OCI-LY1 (cell line): ENCODE measurements at regions not wholly inside any gene's neighbourhood (a gene's known extent, or its start where the extent isn't known, plus 50 kb on each side); places are given as distances from the start of the nearest gene placed in this dataset.

Experiments used
- H2AFZ ChIP-seq: fragments of 200-600 bp; sonication (generic), shearing (Covaris generic); 2 replicates; pipeline ENCODE4 v1.6.0; 2014; ENCODE audit warnings: antibody characterized with exemption, mild to moderate bottlenecking, low read length
- H3F3A ChIP-seq: fragments of 200-600 bp; sonication (generic), shearing (Covaris generic); 2 replicates; pipeline ENCODE4 v1.6.0; 2014; ENCODE audit warnings: mild to moderate bottlenecking, antibody characterized with exemption, low read length, moderate library complexity; ENCODE audit not compliant: insufficient read depth
- H3K27ac ChIP-seq: fragments of 200-600 bp; sonication (generic); 2 replicates; pipeline ENCODE4 v1.5.1; 2014; ENCODE audit warnings: low read length, mixed run types, mild to moderate bottlenecking, low read depth; ENCODE audit not compliant: poor library complexity, severe bottlenecking
- H3K27me3 ChIP-seq: fragments of 200-600 bp; sonication (generic); 2 replicates; pipeline ENCODE4 v1.6.0; 2014; ENCODE audit warnings: antibody characterized with exemption, mild to moderate bottlenecking, low read length, moderate library complexity; ENCODE audit not compliant: insufficient read depth
- H3K36me3 ChIP-seq: fragments of 200-600 bp; sonication (generic); 2 replicates; pipeline ENCODE4 v1.6.1; 2014; ENCODE audit warnings: mild to moderate bottlenecking, antibody characterized with exemption, low read length, moderate library complexity, mixed read lengths; ENCODE audit not compliant: insufficient read depth
- H3K4me1 ChIP-seq: fragments of 200-600 bp; sonication (generic); 2 replicates; pipeline ENCODE4 v1.5.1; 2014; ENCODE audit warnings: mild to moderate bottlenecking, low read length, moderate library complexity; ENCODE audit not compliant: insufficient read depth, severe bottlenecking
- H3K4me2 ChIP-seq: fragments of 200-600 bp; sonication (generic), shearing (Covaris generic); 2 replicates; pipeline ENCODE4 v1.6.1; 2014; ENCODE audit warnings: low read length
- H3K4me3 ChIP-seq: fragments of 200-600 bp; sonication (generic); 2 replicates; pipeline ENCODE4 v1.5.1; 2014; ENCODE audit warnings: low read length, low read depth, mild to moderate bottlenecking, mixed read lengths; ENCODE audit not compliant: poor library complexity, severe bottlenecking
- H3K79me2 ChIP-seq: fragments of 200-600 bp; shearing (Covaris generic); 2 replicates; pipeline ENCODE4 v1.6.1; 2016; ENCODE audit warnings: mixed run types, low read length, mixed read lengths; ENCODE audit not compliant: insufficient read depth
- H3K9ac ChIP-seq: fragments of 200-600 bp; sonication (generic), shearing (Covaris generic); 2 replicates; pipeline ENCODE4 v1.6.1; 2014; ENCODE audit warnings: mild to moderate bottlenecking, low read length, mixed read lengths
- H3K9me2 ChIP-seq: fragments of 200-600 bp; sonication (generic), shearing (Covaris generic); 2 replicates; pipeline ENCODE4 v1.6.1; 2014; ENCODE audit warnings: low read depth, mild to moderate bottlenecking, low read length, mixed read lengths
- H3K9me3 ChIP-seq: fragments of 200-600 bp; shearing (Covaris generic); 2 replicates; pipeline ENCODE4 v1.6.1; 2014; ENCODE audit warnings: low read length, mixed read lengths
- H4K20me1 ChIP-seq: fragments of 200-600 bp; sonication (generic), shearing (Covaris generic); 2 replicates; pipeline ENCODE4 v1.6.0; 2016; ENCODE audit warnings: mild to moderate bottlenecking, low read length; ENCODE audit not compliant: insufficient read depth
- EZH2 ChIP-seq: fragments of 200-600 bp; sonication (generic), shearing (Covaris generic); IDR thresholded peaks from 2 replicates; pipeline ENCODE4 v1.8.0; 2017; ENCODE audit warnings: borderline replicate concordance, mixed run types, mild to moderate bottlenecking, antibody characterized with exemption, low read length, moderate library complexity, mixed read lengths
- TF ChIP-seq, protein P1 (sequence below): fragments of 200-600 bp; sonication (generic), shearing (Covaris generic); IDR thresholded peaks from 2 replicates; pipeline ENCODE4 v1.5.1; 2017; ENCODE audit warnings: mild to moderate bottlenecking, antibody characterized with exemption, low read length, moderate library complexity, mixed read lengths

DNA sequence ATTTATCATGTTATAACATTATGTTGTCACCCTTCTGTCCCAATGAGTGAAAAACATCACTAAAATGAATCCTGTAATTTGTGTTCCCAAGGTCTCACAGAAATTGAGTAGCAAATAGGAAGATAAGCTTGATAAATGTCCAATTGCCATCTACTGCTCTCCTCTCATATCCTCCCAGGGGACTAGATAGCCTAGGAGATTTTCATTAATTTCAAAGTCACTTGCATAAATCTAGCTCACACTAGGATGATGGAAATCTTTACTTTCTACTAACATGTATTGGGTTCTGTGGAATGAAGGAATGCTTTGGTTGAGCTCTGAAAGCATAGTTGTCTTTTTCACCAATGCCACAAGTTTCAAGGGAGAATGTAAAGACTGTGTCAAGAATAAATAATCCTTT is 605.5 kb upstream of the CDH7 start:
- H3K4me3 ChIP-seq: no peak overlapping the region
- H3K4me2 ChIP-seq: no peak overlapping the region
- H3K27ac ChIP-seq: no peak overlapping the region

DNA sequence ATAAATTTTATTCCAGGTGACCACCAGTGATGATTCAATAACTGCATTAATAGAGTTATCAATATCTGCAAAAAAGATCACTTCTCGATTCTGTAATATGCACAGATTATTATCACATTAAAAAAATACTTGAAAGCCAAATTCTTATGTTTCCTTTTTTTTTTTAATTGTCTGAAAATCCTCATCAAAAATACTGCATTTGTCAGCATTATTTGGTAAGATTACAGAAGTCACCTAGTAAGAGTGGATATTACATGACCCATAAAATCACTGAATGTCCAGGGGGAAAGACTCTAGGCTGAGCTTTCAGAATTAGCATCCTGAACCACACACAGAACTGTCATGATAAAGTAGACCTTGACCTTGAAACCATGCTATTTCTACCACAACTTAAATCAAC is 617.2 kb upstream of the CDH7 start:
- no peaks in the 10 kb centered on the region for H3K27me3 ChIP-seq
- no peaks in the 10 kb centered on the region for H3K36me3 ChIP-seq
- no peaks in the 10 kb centered on the region for H4K20me1 ChIP-seq
- H2AFZ ChIP-seq: no peak overlapping the region
- H3K9me2 ChIP-seq: no peaks in the 10 kb centered on the region
- no peak overlapping the region for H3K9ac ChIP-seq
- no peaks in the 10 kb centered on the region for H3K9me3 ChIP-seq
- H3K79me2 ChIP-seq: no peaks in the 10 kb centered on the region
- no peak overlapping the region for H3K4me3 ChIP-seq
- no peak overlapping the region for H3K4me2 ChIP-seq
- no peaks in the 10 kb centered on the region for H3K4me1 ChIP-seq
- H3F3A ChIP-seq: no peaks in the 10 kb centered on the region
- no peak for TF ChIP-seq EZH2
- TF ChIP-seq, protein P1, sequence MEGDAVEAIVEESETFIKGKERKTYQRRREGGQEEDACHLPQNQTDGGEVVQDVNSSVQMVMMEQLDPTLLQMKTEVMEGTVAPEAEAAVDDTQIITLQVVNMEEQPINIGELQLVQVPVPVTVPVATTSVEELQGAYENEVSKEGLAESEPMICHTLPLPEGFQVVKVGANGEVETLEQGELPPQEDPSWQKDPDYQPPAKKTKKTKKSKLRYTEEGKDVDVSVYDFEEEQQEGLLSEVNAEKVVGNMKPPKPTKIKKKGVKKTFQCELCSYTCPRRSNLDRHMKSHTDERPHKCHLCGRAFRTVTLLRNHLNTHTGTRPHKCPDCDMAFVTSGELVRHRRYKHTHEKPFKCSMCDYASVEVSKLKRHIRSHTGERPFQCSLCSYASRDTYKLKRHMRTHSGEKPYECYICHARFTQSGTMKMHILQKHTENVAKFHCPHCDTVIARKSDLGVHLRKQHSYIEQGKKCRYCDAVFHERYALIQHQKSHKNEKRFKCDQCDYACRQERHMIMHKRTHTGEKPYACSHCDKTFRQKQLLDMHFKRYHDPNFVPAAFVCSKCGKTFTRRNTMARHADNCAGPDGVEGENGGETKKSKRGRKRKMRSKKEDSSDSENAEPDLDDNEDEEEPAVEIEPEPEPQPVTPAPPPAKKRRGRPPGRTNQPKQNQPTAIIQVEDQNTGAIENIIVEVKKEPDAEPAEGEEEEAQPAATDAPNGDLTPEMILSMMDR: no peak
- no peak overlapping the region for H3K27ac ChIP-seq

More for the DNA sequence above, 605.5 kb upstream of the CDH7 start:
- H2AFZ ChIP-seq: no peak overlapping the region
- no peaks in the 10 kb centered on the region for H4K20me1 ChIP-seq
- TF ChIP-seq EZH2: no peak
- TF ChIP-seq, protein P1: no peak
- H3K9me2 ChIP-seq: no peaks in the 10 kb centered on the region
- H3K9me3 ChIP-seq: no peaks in the 10 kb centered on the region
- H3K36me3 ChIP-seq: no peaks in the 10 kb centered on the region
- no peaks in the 10 kb centered on the region for H3K4me1 ChIP-seq
- no peaks in the 10 kb centered on the region for H3K79me2 ChIP-seq
- no peaks in the 10 kb centered on the region for H3K27me3 ChIP-seq
- no peaks in the 10 kb centered on the region for H3F3A ChIP-seq
- H3K9ac ChIP-seq: no peak overlapping the region

DNA sequence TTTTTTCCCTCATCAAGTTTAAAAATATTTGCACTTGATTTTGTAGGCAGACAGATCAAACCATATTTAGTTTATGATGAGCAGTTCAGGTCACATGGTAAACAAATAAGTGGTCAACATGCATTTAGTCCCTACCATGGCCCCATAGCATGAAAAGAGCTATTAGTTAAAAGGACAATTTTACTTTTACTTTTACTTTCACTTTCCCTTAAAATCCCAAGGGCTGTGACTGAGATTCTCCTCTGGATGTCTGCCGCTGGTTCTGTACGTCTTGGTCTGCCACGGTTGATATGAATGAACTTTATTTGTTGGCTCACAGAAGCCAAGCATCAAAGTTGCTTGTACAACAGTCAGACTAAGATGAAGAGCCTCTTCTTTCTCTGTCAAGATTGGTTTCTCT is 626.2 kb upstream of the CDH7 start:
- no peaks in the 10 kb centered on the region for H4K20me1 ChIP-seq
- H3K4me2 ChIP-seq: no peak overlapping the region
- TF ChIP-seq EZH2: no peak
- TF ChIP-seq, protein P1: no peak
- no peaks in the 10 kb centered on the region for H3K36me3 ChIP-seq
- no peaks in the 10 kb centered on the region for H3K9me2 ChIP-seq
- no peaks in the 10 kb centered on the region for H3F3A ChIP-seq
- no peak overlapping the region for H2AFZ ChIP-seq
- H3K9ac ChIP-seq: no peak overlapping the region
- H3K4me3 ChIP-seq: no peak overlapping the region
- no peaks in the 10 kb centered on the region for H3K9me3 ChIP-seq
- no peaks in the 10 kb centered on the region for H3K79me2 ChIP-seq
- no peaks in the 10 kb centered on the region for H3K4me1 ChIP-seq
- H3K27ac ChIP-seq: no peak overlapping the region
- H3K27me3 ChIP-seq: no peaks in the 10 kb centered on the region
